ENCODE measurements at regions not wholly inside any gene's neighbourhood (a gene's known extent, or its start where the extent isn't known, plus 50 kb on each side); places are given as distances from the start of the nearest gene placed in this dataset.
A peak's percentile ranks its signal among the peaks of the same experiment; 100 is the strongest.

- H3K9me3 ChIP-seq (ENCODE audit: control insufficient read depth, low read length) = no peaks in the 10 kb centered on the region
- peaks cover 37% of the 10 kb centered on the region for H3K4me1 ChIP-seq (ENCODE audit: control insufficient read depth, insufficient read depth, low read length, poor library complexity, severe bottlenecking)
- H3K36me3 ChIP-seq (ENCODE audit: control insufficient read depth, insufficient read depth, low read length) = no peaks in the 10 kb centered on the region
- DNase-seq = no peak
- no peak overlapping the region for H3K4me3 ChIP-seq (ENCODE audit: insufficient read depth, low read depth, low read length, poor library complexity, severe bottlenecking)
- H3K27me3 ChIP-seq (replicated peaks; ENCODE audit: control insufficient read depth, insufficient read depth, low read length, poor library complexity, severe bottlenecking) = no peaks in the 10 kb centered on the region
- peak overlapping the region; percentile 87 for H3K27ac ChIP-seq (ENCODE audit: insufficient read depth, low read length, poor library complexity, severe bottlenecking)
Observed at GRCh38 chr4:80124246-80125211, 51.5 kb upstream of the ANTXR2 start.
